ENCODE measurements at regions not wholly inside any gene's neighbourhood (a gene's known extent, or its start where the extent isn't known, plus 50 kb on each side); places are given as distances from the start of the nearest gene placed in this dataset.

DNA sequence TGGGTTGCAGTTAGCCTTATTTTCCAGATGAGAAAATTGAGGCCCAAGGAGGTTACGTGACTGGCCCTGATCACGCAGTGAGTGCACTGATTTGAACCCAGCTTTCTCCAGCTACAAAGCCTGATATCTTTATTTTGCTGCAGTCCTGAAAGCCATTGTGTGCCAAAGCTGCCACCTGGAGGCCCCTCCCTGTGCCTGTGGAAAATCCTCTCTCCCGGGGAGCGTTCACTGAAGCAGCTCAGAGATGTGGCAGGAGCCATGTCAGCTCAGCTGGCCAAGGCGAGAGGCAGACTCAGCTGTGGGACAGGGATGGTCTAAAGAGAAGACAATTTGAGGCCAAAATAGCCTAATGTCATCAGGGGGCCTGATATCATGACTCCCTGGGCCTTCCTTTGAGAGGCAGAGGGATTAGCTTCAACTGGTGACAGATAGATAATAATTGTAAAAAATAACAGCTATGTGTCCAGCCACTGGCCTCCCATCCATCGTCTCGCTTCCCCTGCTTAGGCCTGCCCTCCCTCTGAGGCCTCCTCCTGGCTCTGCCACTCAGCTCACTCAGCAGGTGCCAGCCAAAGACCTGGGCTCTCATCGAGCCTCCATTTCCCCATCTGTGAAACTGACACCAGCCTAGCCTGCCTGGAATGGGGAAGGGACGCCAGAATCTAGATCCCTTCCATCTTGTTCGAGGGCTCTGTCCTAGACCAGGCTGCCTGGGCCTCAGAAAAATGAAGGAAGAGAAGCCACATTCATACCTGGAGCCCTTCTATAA is 74.3 kb upstream of the GGTA1 start:
- no peak for DNase-seq (ENCODE audit: low spot score)
- TF ChIP-seq, protein P1, sequence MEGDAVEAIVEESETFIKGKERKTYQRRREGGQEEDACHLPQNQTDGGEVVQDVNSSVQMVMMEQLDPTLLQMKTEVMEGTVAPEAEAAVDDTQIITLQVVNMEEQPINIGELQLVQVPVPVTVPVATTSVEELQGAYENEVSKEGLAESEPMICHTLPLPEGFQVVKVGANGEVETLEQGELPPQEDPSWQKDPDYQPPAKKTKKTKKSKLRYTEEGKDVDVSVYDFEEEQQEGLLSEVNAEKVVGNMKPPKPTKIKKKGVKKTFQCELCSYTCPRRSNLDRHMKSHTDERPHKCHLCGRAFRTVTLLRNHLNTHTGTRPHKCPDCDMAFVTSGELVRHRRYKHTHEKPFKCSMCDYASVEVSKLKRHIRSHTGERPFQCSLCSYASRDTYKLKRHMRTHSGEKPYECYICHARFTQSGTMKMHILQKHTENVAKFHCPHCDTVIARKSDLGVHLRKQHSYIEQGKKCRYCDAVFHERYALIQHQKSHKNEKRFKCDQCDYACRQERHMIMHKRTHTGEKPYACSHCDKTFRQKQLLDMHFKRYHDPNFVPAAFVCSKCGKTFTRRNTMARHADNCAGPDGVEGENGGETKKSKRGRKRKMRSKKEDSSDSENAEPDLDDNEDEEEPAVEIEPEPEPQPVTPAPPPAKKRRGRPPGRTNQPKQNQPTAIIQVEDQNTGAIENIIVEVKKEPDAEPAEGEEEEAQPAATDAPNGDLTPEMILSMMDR (IDR thresholded peaks at IDR 0.05; ENCODE audit: extremely low read depth, missing control alignments), result no peak

DNA sequence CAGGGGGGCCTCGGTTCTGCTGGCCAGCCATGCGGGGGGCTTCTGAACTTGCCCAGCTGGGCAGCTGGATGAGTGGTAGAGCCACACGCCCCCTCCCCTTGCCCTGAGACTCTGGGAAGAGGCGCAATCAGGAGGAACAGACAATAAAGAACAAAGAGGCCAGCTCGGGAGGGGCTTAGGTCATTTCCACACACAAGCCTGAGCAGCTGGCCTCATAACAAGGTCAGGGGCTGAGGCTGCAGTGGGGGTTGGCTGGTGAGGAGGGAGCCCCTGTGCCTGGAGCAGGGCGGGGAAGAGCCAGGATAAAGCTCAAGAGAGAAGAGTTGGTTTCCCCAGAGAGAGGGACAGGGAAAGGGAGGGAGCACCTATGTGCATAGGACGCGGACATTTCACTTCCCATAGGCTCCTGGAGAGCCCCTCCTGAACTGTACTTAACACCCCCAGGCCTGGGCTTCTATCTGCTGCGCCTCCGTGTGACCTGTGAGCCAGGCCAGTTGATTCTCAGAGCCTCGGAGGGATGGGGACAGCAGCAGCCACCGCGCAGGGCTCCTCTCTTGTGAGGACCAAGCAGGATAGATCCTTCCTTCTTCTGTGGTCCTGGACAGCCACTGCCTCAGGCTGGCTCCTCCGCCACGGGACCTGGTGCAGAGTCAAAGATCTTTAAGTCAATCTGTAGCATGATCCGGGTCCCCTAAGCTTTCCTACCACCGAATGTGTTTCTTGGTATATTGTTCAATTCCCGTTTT is 75.3 kb upstream of the GGTA1 start:
- TF ChIP-seq, protein P1 (IDR thresholded peaks at IDR 0.05; ENCODE audit: extremely low read depth, missing control alignments), result no peak
- DNase-seq (ENCODE audit: low spot score), result no peak

DNA sequence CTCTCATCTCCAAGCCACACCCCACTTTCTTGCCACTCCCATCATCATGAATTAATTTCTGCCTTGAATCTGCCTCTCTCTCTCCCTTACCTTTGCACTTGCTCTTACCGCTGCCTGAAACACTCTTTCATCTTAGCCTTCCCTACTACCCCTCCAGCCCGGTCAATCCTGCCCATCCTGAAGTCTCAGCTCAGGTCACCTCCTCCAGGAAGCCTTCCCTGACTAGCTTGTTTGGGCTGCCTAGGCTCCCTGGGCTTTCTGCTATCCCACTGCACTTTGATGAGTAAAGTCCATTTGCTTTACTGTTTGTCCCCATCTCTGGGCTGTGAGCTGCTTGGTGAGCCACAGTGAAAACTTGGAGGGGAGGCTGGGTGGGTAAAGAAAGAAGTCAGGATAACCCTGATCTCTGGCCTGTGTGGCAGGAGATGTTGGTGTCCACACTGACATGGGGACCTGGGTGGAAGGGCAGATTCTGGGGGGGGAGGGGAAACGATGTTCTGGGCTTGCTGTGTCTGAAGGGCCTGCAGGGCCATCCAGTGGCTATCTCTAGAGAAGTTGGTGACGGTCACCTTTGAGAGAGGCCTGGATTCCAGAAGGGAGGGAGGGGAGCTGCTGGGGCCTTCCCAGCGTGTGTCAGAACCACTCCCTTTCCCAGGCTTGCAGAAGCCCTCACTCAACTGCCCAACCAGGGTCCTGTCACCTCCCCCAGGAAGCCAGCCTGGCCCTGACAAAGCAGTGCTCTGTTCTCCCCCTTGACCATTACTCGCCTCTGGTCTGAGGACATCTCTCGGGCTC is 75.0 kb upstream of the DAB2IP start:
- no peak for DNase-seq (ENCODE audit: low spot score)

DNA sequence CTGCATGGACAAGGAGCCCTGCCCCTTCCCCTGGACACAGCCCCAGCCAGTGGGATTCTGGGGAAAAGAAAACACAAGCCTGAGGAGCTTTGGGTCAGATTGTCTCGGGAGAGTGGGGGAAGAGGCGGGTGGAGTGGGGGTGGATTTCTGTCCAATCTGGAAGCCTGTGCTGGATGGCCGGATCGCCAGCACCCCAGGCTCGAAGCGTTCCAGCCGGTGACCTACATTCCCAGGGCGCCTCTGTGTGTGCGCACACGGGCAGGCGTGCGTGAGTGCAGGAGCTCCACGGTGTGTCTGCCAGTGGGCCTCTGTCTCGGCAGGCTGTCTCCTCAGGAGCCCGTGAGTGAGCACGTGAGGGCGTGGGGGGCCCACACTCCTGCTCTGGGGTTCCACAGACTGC is 74.3 kb upstream of the DAB2IP start:
- DNase-seq (ENCODE audit: low spot score), result no peak
- TF ChIP-seq, protein P1 (IDR thresholded peaks at IDR 0.05; ENCODE audit: extremely low read depth, missing control alignments), result no peak

More for the DNA sequence above, 75.0 kb upstream of the DAB2IP start:
- TF ChIP-seq, protein P1 (IDR thresholded peaks at IDR 0.05; ENCODE audit: extremely low read depth, missing control alignments), result no peak

DNA sequence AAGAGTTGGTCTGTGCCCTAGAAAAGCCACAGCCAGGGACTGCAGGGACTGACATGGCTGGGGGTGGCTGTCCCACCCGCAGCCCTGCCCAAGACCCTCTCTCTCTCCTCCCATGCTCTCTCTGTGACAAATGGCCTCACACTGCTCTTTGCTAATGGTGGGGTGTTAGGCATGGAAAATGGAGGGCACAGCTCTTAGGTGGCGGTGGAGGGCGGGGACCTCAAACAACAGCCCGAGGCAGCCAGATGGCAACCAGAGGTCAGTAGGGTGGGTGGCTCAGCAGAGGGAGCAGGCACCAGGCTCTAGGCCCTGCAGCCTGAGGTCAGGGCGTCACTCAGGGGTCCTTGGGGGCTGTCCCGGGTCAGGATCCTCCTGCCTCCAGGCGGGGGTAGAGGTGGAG is 73.9 kb upstream of the DAB2IP start:
- DNase-seq (ENCODE audit: low spot score), result no peak
- TF ChIP-seq, protein P1 (IDR thresholded peaks at IDR 0.05; ENCODE audit: extremely low read depth, missing control alignments), result no peak

DNA sequence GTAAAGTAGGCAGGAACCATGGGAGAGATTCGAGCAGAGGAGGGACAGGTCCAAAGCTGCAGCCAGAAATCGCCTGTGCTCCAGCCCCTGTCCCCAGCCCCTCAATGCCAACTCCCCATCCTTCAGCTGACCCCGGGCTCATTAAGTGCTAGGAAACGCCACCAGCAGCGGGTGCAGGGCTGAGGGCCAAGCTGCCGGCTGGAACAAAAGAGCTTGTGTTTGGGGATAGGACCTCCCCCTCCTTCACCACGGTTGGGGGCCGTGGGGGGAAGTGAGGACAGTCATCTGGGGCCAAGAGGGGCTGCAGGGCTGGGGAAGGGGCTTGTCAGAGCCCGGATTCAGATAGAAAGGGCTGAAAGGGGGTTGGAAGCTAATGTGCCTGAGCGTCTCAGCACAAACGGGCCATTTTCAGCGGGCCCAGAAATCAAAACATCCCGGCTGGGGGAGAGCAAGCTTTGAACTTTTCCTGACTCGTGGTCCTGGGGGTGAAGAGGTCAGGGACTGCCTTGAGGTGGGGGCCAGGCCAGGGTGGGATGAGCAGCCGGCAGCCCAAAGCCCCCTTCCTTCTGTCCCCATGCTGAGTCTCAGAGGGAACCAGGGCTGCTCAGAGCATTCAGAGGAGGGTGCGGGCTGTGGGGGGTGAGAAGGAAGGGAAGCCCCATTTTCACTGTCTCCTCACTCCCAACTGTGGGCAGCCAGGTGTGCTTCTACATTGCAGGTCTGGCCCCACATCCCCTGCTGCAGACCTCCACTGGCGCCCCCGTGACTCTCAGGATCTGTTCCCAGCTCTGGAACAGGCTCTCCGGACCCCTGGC is 69.4 kb upstream of the DAB2IP start:
- TF ChIP-seq, protein P1 (IDR thresholded peaks at IDR 0.05; ENCODE audit: extremely low read depth, missing control alignments), result no peak
- no peak for DNase-seq (ENCODE audit: low spot score)
